ENCODE measurements at regions not wholly inside any gene's neighbourhood (a gene's known extent, or its start where the extent isn't known, plus 50 kb on each side); places are given as distances from the start of the nearest gene placed in this dataset.

GRCh38 chr4:176921256-176921655 is 128.5 kb upstream of the VEGFC start:
- intact Hi-C loops (cut with DNase I, micrococcal nuclease) = no loop called here
- TF ChIP-seq, protein P1, sequence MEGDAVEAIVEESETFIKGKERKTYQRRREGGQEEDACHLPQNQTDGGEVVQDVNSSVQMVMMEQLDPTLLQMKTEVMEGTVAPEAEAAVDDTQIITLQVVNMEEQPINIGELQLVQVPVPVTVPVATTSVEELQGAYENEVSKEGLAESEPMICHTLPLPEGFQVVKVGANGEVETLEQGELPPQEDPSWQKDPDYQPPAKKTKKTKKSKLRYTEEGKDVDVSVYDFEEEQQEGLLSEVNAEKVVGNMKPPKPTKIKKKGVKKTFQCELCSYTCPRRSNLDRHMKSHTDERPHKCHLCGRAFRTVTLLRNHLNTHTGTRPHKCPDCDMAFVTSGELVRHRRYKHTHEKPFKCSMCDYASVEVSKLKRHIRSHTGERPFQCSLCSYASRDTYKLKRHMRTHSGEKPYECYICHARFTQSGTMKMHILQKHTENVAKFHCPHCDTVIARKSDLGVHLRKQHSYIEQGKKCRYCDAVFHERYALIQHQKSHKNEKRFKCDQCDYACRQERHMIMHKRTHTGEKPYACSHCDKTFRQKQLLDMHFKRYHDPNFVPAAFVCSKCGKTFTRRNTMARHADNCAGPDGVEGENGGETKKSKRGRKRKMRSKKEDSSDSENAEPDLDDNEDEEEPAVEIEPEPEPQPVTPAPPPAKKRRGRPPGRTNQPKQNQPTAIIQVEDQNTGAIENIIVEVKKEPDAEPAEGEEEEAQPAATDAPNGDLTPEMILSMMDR (IDR thresholded peaks at IDR 0.05) = no peak

GRCh38 chr4:176924238-176924637 is 131.5 kb upstream of the VEGFC start:
- Histone ChIP-seq H3K36me3 (ENCODE audit: low read depth) (no peaks in the 10 kb centered on the region), H3K4me3 (no peak overlapping the region), H3K4me1 (ENCODE audit: low read depth) (no peaks in the 10 kb centered on the region), H3K9me3 (no peaks in the 10 kb centered on the region)
- TF ChIP-seq, protein P1 (IDR thresholded peaks at IDR 0.05) = no peak
- intact Hi-C loops (cut with DNase I, micrococcal nuclease) = no loop called here
- ATAC-seq (no peak), DNase-seq (no peak)

More at GRCh38 chr4:176921256-176921655, 128.5 kb upstream of the VEGFC start:
- no peak for DNase-seq
- Histone ChIP-seq H3K9me3 (peaks cover 4% of the 10 kb centered on the region), H3K36me3 (ENCODE audit: low read depth) (no peaks in the 10 kb centered on the region), H3K4me1 (ENCODE audit: low read depth) (no peaks in the 10 kb centered on the region), H3K4me3 (no peak overlapping the region)
- no peak for ATAC-seq

DNA sequence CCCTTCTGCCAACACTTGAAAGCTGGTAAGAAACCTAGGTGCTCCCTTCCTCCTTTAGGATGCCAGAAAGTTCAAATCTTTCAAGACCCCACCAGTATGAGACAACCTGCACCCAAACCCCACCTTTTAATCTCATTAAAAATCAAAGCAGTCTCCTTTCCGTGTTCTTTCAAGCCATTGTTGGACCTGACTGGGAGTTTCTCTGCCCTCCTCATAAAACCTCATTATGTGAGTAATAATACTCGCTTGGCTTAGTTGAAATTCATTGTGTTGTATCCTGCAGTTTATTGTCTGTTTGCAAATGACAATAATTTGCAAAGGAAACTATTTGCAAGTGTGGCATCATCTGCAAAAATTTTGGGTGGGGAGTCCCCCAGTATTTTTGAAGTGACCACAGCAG is 133.2 kb upstream of the VEGFC start:
- no peaks in the 10 kb centered on the region for H3K9me3 ChIP-seq
- H3K36me3 ChIP-seq (ENCODE audit: low read depth) = no peaks in the 10 kb centered on the region
- intact Hi-C loops (cut with DNase I, micrococcal nuclease) = no loop called here
- no peaks in the 10 kb centered on the region for H3K4me1 ChIP-seq (ENCODE audit: low read depth)
- TF ChIP-seq, protein P1 (IDR thresholded peaks at IDR 0.05) = no peak
- no peak overlapping the region for H3K4me3 ChIP-seq
- no peak for DNase-seq
- ATAC-seq = no peak

DNA sequence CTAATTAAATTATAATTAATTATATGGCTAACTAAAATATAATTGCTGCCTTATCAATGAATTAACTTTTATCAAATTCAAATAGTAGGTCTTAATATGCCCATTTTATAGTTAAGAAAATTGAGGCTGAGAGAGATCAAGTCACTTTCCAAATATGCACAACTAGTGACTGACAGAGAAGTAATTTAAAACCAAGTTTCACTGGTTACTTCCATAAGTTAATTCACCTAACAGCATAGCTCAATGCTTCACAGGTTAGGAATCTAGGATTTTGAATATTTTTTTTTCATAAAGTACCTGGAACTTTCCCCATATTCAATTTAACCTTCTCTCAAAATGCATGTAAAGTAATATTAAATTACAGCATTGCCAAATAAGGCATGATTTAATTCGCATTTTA is 134.4 kb upstream of the VEGFC start:
- Histone ChIP-seq H3K4me1 (ENCODE audit: low read depth) (no peaks in the 10 kb centered on the region), H3K36me3 (ENCODE audit: low read depth) (no peaks in the 10 kb centered on the region), H3K9me3 (no peaks in the 10 kb centered on the region), H3K4me3 (no peak overlapping the region)
- DNase-seq (no peak), ATAC-seq (no peak)
- TF ChIP-seq, protein P1 (IDR thresholded peaks at IDR 0.05) = no peak
- intact Hi-C loops (cut with DNase I, micrococcal nuclease) = no loop called here

DNA sequence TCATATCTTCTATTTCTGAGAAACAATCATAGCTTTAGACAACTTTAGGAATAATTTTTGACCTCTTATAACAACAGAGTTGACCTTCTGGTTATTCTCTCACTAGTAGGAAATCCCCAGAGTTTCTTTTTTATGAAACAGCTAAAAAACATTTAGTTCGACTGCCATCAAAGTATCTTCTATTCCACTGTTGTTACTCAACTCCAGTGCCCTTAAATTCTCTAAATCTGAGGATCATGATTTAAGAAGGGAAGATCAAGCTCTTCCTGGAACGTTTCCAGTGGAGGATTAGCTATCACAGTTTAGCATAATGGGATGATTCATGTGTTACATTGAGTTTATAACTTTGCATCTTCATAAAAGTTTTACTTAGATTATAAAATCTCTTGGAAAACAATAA is 134.9 kb upstream of the VEGFC start:
- intact Hi-C loops (cut with DNase I, micrococcal nuclease) = no loop called here
- Histone ChIP-seq H3K4me1 (ENCODE audit: low read depth) (no peaks in the 10 kb centered on the region), H3K36me3 (ENCODE audit: low read depth) (no peaks in the 10 kb centered on the region), H3K9me3 (no peaks in the 10 kb centered on the region), H3K4me3 (no peak overlapping the region)
- TF ChIP-seq, protein P1 (IDR thresholded peaks at IDR 0.05) = no peak
- DNase-seq = no peak
- no peak for ATAC-seq

- DNase-seq (no peak), ATAC-seq (no peak)
- H3K9me3 ChIP-seq = no peaks in the 10 kb centered on the region
- intact Hi-C loops (cut with DNase I, micrococcal nuclease) = no loop called here
- TF ChIP-seq, protein P1 (IDR thresholded peaks at IDR 0.05) = no peak
- H3K4me1 ChIP-seq (ENCODE audit: low read depth) = no peaks in the 10 kb centered on the region
- no peak overlapping the region for H3K4me3 ChIP-seq
- no peaks in the 10 kb centered on the region for H3K36me3 ChIP-seq (ENCODE audit: low read depth)
These were observed 146.7 kb upstream of the VEGFC start for GRCh38 chr4:176939445-176939844.

All from mucosa of descending colon (tissue), 3 donors.